ENCODE measurements at regions not wholly inside any gene's neighbourhood (a gene's known extent, or its start where the extent isn't known, plus 50 kb on each side); places are given as distances from the start of the nearest gene placed in this dataset.

- H3K4me1 Mint-ChIP-seq: no peaks in the 10 kb centered on the region
- no peaks in the 10 kb centered on the region for H3K36me3 Mint-ChIP-seq (ENCODE audit: low read depth)
- peaks cover 2% of the 10 kb centered on the region for H3K27me3 Mint-ChIP-seq (ENCODE audit: low read depth)
- H3K27ac Mint-ChIP-seq (ENCODE audit: unreplicated experiment): no peak overlapping the region
- H3K9me3 Mint-ChIP-seq: no peaks in the 10 kb centered on the region
- no peak overlapping the region for H3K4me3 Mint-ChIP-seq
- no peak for TF ChIP-seq CTCF (conservative IDR thresholded peaks at IDR 0.05)
- DNase-seq (ENCODE audit: low read depth, low spot score): no peak
These were observed 588.0 kb downstream of the SQOR start for GRCh38 chr15:46222826-46223225.

- Mint-ChIP-seq H3K36me3 (ENCODE audit: low read depth) (no peaks in the 10 kb centered on the region), H3K27ac (ENCODE audit: unreplicated experiment) (no peak overlapping the region), H3K9me3 (no peaks in the 10 kb centered on the region), H3K27me3 (ENCODE audit: low read depth) (no peaks in the 10 kb centered on the region), H3K4me1 (no peaks in the 10 kb centered on the region), H3K4me3 (no peak overlapping the region)
- DNase-seq (ENCODE audit: low read depth, low spot score): no peak
- TF ChIP-seq CTCF (conservative IDR thresholded peaks at IDR 0.05): no peak
These were observed 594.4 kb downstream of the SQOR start for GRCh38 chr15:46229263-46229662.

- H3K27me3 Mint-ChIP-seq (ENCODE audit: low read depth): no peaks in the 10 kb centered on the region
- no peak overlapping the region for H3K27ac Mint-ChIP-seq (ENCODE audit: unreplicated experiment)
- H3K4me1 Mint-ChIP-seq: no peaks in the 10 kb centered on the region
- H3K4me3 Mint-ChIP-seq: no peak overlapping the region
- H3K36me3 Mint-ChIP-seq (ENCODE audit: low read depth): no peaks in the 10 kb centered on the region
- no peak for TF ChIP-seq CTCF (conservative IDR thresholded peaks at IDR 0.05)
- H3K9me3 Mint-ChIP-seq: no peaks in the 10 kb centered on the region
- no peak for DNase-seq (ENCODE audit: low read depth, low spot score)
These were observed 597.0 kb downstream of the SQOR start for GRCh38 chr15:46231786-46232185.

- Mint-ChIP-seq H3K27ac (ENCODE audit: unreplicated experiment) (no peak overlapping the region), H3K36me3 (ENCODE audit: low read depth) (no peaks in the 10 kb centered on the region), H3K27me3 (ENCODE audit: low read depth) (no peaks in the 10 kb centered on the region), H3K4me1 (no peaks in the 10 kb centered on the region), H3K9me3 (no peaks in the 10 kb centered on the region), H3K4me3 (no peak overlapping the region)
- no peak for TF ChIP-seq CTCF (conservative IDR thresholded peaks at IDR 0.05)
- DNase-seq (ENCODE audit: low read depth, low spot score): no peak
These were observed 597.6 kb downstream of the SQOR start for GRCh38 chr15:46232471-46232870.

GRCh38 chr15:46242935-46243334 is 608.1 kb downstream of the SQOR start:
- no peak overlapping the region for H3K4me3 Mint-ChIP-seq
- no peaks in the 10 kb centered on the region for H3K4me1 Mint-ChIP-seq
- H3K27me3 Mint-ChIP-seq (ENCODE audit: low read depth): peaks cover 9% of the 10 kb centered on the region
- no peaks in the 10 kb centered on the region for H3K36me3 Mint-ChIP-seq (ENCODE audit: low read depth)
- peaks cover under 1% of the 10 kb centered on the region for H3K9me3 Mint-ChIP-seq
- DNase-seq (ENCODE audit: low read depth, low spot score): no peak
- TF ChIP-seq CTCF (conservative IDR thresholded peaks at IDR 0.05): no peak
- H3K27ac Mint-ChIP-seq (ENCODE audit: unreplicated experiment): no peak overlapping the region

- no peak overlapping the region for H3K27ac Mint-ChIP-seq (ENCODE audit: unreplicated experiment)
- no peak overlapping the region for H3K4me3 Mint-ChIP-seq
- TF ChIP-seq CTCF (conservative IDR thresholded peaks at IDR 0.05): no peak
- H3K4me1 Mint-ChIP-seq: no peaks in the 10 kb centered on the region
- no peaks in the 10 kb centered on the region for H3K9me3 Mint-ChIP-seq
- no peaks in the 10 kb centered on the region for H3K27me3 Mint-ChIP-seq (ENCODE audit: low read depth)
- H3K36me3 Mint-ChIP-seq (ENCODE audit: low read depth): no peaks in the 10 kb centered on the region
- DNase-seq (ENCODE audit: low read depth, low spot score): no peak
These were observed 617.1 kb downstream of the SQOR start for GRCh38 chr15:46251903-46252302.
